RWPE2 (cell line): ENCODE measurements at regions not wholly inside any gene's neighbourhood (a gene's known extent, or its start where the extent isn't known, plus 50 kb on each side); places are given as distances from the start of the nearest gene placed in this dataset.

Experiments used
- ATAC-seq: fragments of 200-7000 bp; cut with Tn5 transposase; 3 replicates; pipeline ENCODE4 v1.9.1; 2021; ENCODE audit warnings: low read depth
- DNase-seq: peaks from one replicate; pipeline ENCODE4 v3.0.0-alpha.2; 2020; ENCODE audit warnings: low spot score
- H3K27ac ChIP-seq: fragments of 450-650 bp; 2 replicates; pipeline ENCODE4 v1.5.1; 2017; ENCODE audit warnings: mild to moderate bottlenecking; ENCODE audit not compliant: poor library complexity, severe bottlenecking
- H3K27me3 ChIP-seq: fragments of 250-450 bp; sonication (Bioruptor Pico); 2 replicates; pipeline ENCODE4 v1.5.1; 2021; ENCODE audit warnings: mild to moderate bottlenecking, moderate library complexity; ENCODE audit not compliant: insufficient read depth, poor library complexity, severe bottlenecking
- H3K36me3 ChIP-seq: fragments of 250-450 bp; sonication (Bioruptor Pico); 2 replicates; pipeline ENCODE4 v1.5.1; 2020; ENCODE audit warnings: low read depth, mild to moderate bottlenecking, moderate library complexity
- H3K4me1 ChIP-seq: fragments of 250-450 bp; sonication (Bioruptor Pico); 2 replicates; pipeline ENCODE4 v1.5.1; 2021; ENCODE audit warnings: mild to moderate bottlenecking, moderate library complexity; ENCODE audit not compliant: insufficient read depth, poor library complexity, severe bottlenecking
- H3K4me3 ChIP-seq: fragments of 250-450 bp; sonication (Bioruptor Pico); 2 replicates; pipeline ENCODE4 v1.5.1; 2021; ENCODE audit warnings: mild to moderate bottlenecking, moderate library complexity; ENCODE audit not compliant: severe bottlenecking
- H3K9me3 ChIP-seq: fragments of 250-450 bp; sonication (Bioruptor Pico); 2 replicates; pipeline ENCODE4 v1.5.1; 2021; ENCODE audit warnings: mild to moderate bottlenecking, moderate library complexity; ENCODE audit not compliant: severe bottlenecking
- CTCF ChIP-seq: fragments of 450-650 bp; IDR thresholded peaks from one replicate; pipeline ENCODE4 v1.5.1; 2017; ENCODE audit warnings: mild to moderate bottlenecking, moderate library complexity; ENCODE audit not compliant: poor library complexity, severe bottlenecking

- Histone ChIP-seq H3K4me1 (peaks cover 11% of the 10 kb centered on the region), H3K27me3 (no peaks in the 10 kb centered on the region), H3K27ac (no peak overlapping the region), H3K36me3 (no peaks in the 10 kb centered on the region), H3K4me3 (no peak overlapping the region), H3K9me3 (no peaks in the 10 kb centered on the region)
- DNase-seq = no peak
- ATAC-seq = no peak
- TF ChIP-seq CTCF = no peak
These were observed 108.4 kb upstream of the COPS8 start for GRCh38 chr2:236977063-236977851.

GRCh38 chr2:236977852-236978398 is 107.8 kb upstream of the COPS8 start:
- no peaks in the 10 kb centered on the region for H3K27me3 ChIP-seq
- H3K27ac ChIP-seq = no peak overlapping the region
- peaks cover 6% of the 10 kb centered on the region for H3K4me1 ChIP-seq
- H3K9me3 ChIP-seq = no peaks in the 10 kb centered on the region
- H3K4me3 ChIP-seq = no peak overlapping the region
- ATAC-seq (no peak), DNase-seq (no peak)
- no peak for TF ChIP-seq CTCF
- H3K36me3 ChIP-seq = no peaks in the 10 kb centered on the region

- H3K27ac ChIP-seq = no peak overlapping the region
- no peak overlapping the region for H3K4me3 ChIP-seq
- H3K4me1 ChIP-seq = no peaks in the 10 kb centered on the region
- H3K9me3 ChIP-seq = no peaks in the 10 kb centered on the region
- TF ChIP-seq CTCF = no peak
- no peaks in the 10 kb centered on the region for H3K27me3 ChIP-seq
- DNase-seq (no peak), ATAC-seq (no peak)
- H3K36me3 ChIP-seq = no peaks in the 10 kb centered on the region
These were observed 106.0 kb upstream of the COPS8 start for GRCh38 chr2:236979664-236980063.

- no peaks in the 10 kb centered on the region for H3K9me3 ChIP-seq
- H3K27ac ChIP-seq = no peak overlapping the region
- no peaks in the 10 kb centered on the region for H3K4me1 ChIP-seq
- H3K4me3 ChIP-seq = no peak overlapping the region
- DNase-seq = no peak
- no peaks in the 10 kb centered on the region for H3K27me3 ChIP-seq
- no peaks in the 10 kb centered on the region for H3K36me3 ChIP-seq
- no peak for ATAC-seq
- no peak for TF ChIP-seq CTCF
These were observed 104.7 kb upstream of the COPS8 start for GRCh38 chr2:236980961-236981360.
